IMR-90 (cell line): ENCODE measurements at regions not wholly inside any gene's neighbourhood (a gene's known extent, or its start where the extent isn't known, plus 50 kb on each side); places are given as distances from the start of the nearest gene placed in this dataset.

Source experiments
- ATAC-seq: fragments of 200-7000 bp; cut with Tn5 transposase; 2 replicates; pipeline ENCODE4 v1.9.1; 2020; ENCODE audit warnings: low read depth, mild to moderate bottlenecking, moderate library complexity
- BruUV-seq: library from RNA; stranded (reverse); fragments of 400-500 nt; replicated peaks from 2 replicates; lab custom pipeline; 2021; lab: Mats Ljungman, UMichigan
- CTCF ChIA-PET: fragments of 300-600 bp; formaldehyde crosslinking; extraction: SDS; loops from one replicate; lab custom pipeline; 2021; ENCODE audit warnings: antibody characterized with exemption; lab: Yijun Ruan, JAX
- POLR2A ChIA-PET: fragments of 300-600 bp; sonication (Branson Sonifier 250); formaldehyde crosslinking; loops from one replicate; lab custom pipeline; 2022; ENCODE audit warnings: antibody characterized with exemption; ENCODE audit not compliant: unreplicated experiment; lab: Charles Lee
- DNase-seq: peaks from one replicate; pipeline ENCODE4 v3.0.0; 2013
- H2AFZ ChIP-seq: replicated peaks from 2 replicates; pipeline ENCODE3; 2013; ENCODE audit warnings: low read length, mild to moderate bottlenecking; ENCODE audit not compliant: poor library complexity
- H2AK5ac ChIP-seq: 2 replicates; pipeline ENCODE4 v1.6.1; 2013; ENCODE audit warnings: low read depth, low read length, inconsistent platforms
- H2AK9ac ChIP-seq: replicated peaks from 2 replicates; pipeline ENCODE3; 2013; ENCODE audit warnings: mild to moderate bottlenecking, low read depth, low read length, moderate library complexity; ENCODE audit not compliant: poor library complexity
- H2BK120ac ChIP-seq: 2 replicates; pipeline ENCODE4 v1.6.1; 2013; ENCODE audit warnings: low read depth, low read length, inconsistent platforms
- H2BK15ac ChIP-seq: 3 replicates; pipeline ENCODE4 v1.6.1; 2013; ENCODE audit warnings: low read depth, low read length, inconsistent platforms
- H2BK20ac ChIP-seq: 2 replicates; pipeline ENCODE4 v1.6.1; 2013; ENCODE audit warnings: low read depth, mild to moderate bottlenecking, inconsistent platforms, low read length, moderate library complexity
- H2BK5ac ChIP-seq: 2 replicates; pipeline ENCODE4 v1.6.1; 2013; ENCODE audit warnings: mild to moderate bottlenecking, low read depth, low read length, inconsistent platforms; ENCODE audit not compliant: poor library complexity, severe bottlenecking
- H3K14ac ChIP-seq: replicated peaks from 2 replicates; pipeline ENCODE4 v1.6.1; 2013; ENCODE audit warnings: low read depth, low read length, inconsistent platforms
- H3K18ac ChIP-seq: 2 replicates; pipeline ENCODE4 v1.6.1; 2013; ENCODE audit warnings: low read depth, low read length, control low read depth
- H3K23ac ChIP-seq: 2 replicates; pipeline ENCODE4 v1.6.1; 2013; ENCODE audit warnings: low read depth, low read length, inconsistent platforms
- H3K27ac ChIP-seq: 2 replicates; pipeline ENCODE4 v1.5.1; 2013; ENCODE audit warnings: mild to moderate bottlenecking, control low read depth, low read length; ENCODE audit not compliant: insufficient read depth
- H3K27me3 ChIP-seq: 2 replicates; pipeline ENCODE4 v1.6.1; 2013; ENCODE audit warnings: low read length; ENCODE audit not compliant: control insufficient read depth, insufficient read depth
- H3K36me3 ChIP-seq: 2 replicates; pipeline ENCODE4 v1.6.1; 2013; ENCODE audit warnings: low read length, mixed read lengths; ENCODE audit not compliant: control insufficient read depth, insufficient read depth
- H3K4ac ChIP-seq: 2 replicates; pipeline ENCODE4 v1.6.1; 2013; ENCODE audit warnings: low read depth, low read length, inconsistent platforms
- H3K4me1 ChIP-seq: 2 replicates; pipeline ENCODE4 v1.6.1; 2013; ENCODE audit warnings: low read length, mixed read lengths; ENCODE audit not compliant: control insufficient read depth, insufficient read depth
- H3K4me2 ChIP-seq: 2 replicates; pipeline ENCODE4 v1.6.1; 2013; ENCODE audit warnings: low read depth, mild to moderate bottlenecking, control low read depth, low read length, moderate library complexity
- H3K4me3 ChIP-seq: 2 replicates; pipeline ENCODE4 v1.5.1; 2013; ENCODE audit warnings: low read depth, mild to moderate bottlenecking, control low read depth, low read length, moderate library complexity; ENCODE audit not compliant: insufficient read depth
- H3K56ac ChIP-seq: 2 replicates; pipeline ENCODE4 v1.6.1; 2013; ENCODE audit warnings: low read length, inconsistent platforms; ENCODE audit not compliant: insufficient read depth; ENCODE audit errors: extremely low read depth
- H3K79me1 ChIP-seq, 2 experiments: 2 replicates each; pipeline ENCODE4 v1.6.1; 2013; ENCODE audit warnings: low read length in 2 of 2, inconsistent platforms in 1 of 2, low read depth in 1 of 2
- H3K9ac ChIP-seq: 2 replicates; pipeline ENCODE4 v1.6.1; 2013; ENCODE audit warnings: low read depth, low read length, control low read depth
- H3K9me1 ChIP-seq: 2 replicates; pipeline ENCODE4 v1.6.1; 2013; ENCODE audit warnings: low read length, inconsistent platforms; ENCODE audit not compliant: insufficient read depth
- H3K9me3 ChIP-seq: 2 replicates; pipeline ENCODE4 v1.6.1; 2013; ENCODE audit warnings: low read length; ENCODE audit not compliant: control insufficient read depth, insufficient read depth
- H4K20me1 ChIP-seq: 2 replicates; pipeline ENCODE4 v1.6.1; 2013; ENCODE audit warnings: low read length, inconsistent platforms; ENCODE audit not compliant: insufficient read depth
- H4K5ac ChIP-seq: 2 replicates; pipeline ENCODE4 v1.6.1; 2013; ENCODE audit warnings: mild to moderate bottlenecking, low read depth, low read length, control low read depth
- H4K8ac ChIP-seq, 2 experiments: 2 replicates each; pipeline ENCODE4 v1.6.1; 2013; ENCODE audit warnings: low read depth in 2 of 2, low read length in 2 of 2, control low read depth in 1 of 2, inconsistent platforms in 1 of 2
- H4K91ac ChIP-seq: 2 replicates; pipeline ENCODE4 v1.6.1; 2013; ENCODE audit warnings: low read depth, low read length, inconsistent platforms; ENCODE audit not compliant: insufficient read depth
- BHLHE40 ChIP-seq: fragments of 150-350 bp; IDR thresholded peaks from 2 replicates; pipeline ENCODE4 v1.6.1; 2016; ENCODE audit warnings: mild to moderate bottlenecking, low read depth, low read length
- CHD1 ChIP-seq: IDR thresholded peaks from 2 replicates; pipeline ENCODE4 v1.6.1; 2012; ENCODE audit warnings: low read depth, low read length, improper control_type of control experiment
- FOS ChIP-seq: fragments of 150-350 bp; IDR thresholded peaks from 2 replicates; pipeline ENCODE4 v1.6.1; 2016; ENCODE audit warnings: low read depth, low read length
- MAFK ChIP-seq: IDR thresholded peaks from 2 replicates; pipeline ENCODE4 v1.6.1; 2012; ENCODE audit warnings: low read depth, low read length, improper control_type of control experiment
- MAZ ChIP-seq: IDR thresholded peaks from 2 replicates; pipeline ENCODE4 v1.6.1; 2012; ENCODE audit warnings: low read depth, mild to moderate bottlenecking, low read length, improper control_type of control experiment, moderate library complexity, borderline replicate concordance
- MXI1 ChIP-seq: IDR thresholded peaks from 2 replicates; pipeline ENCODE4 v1.6.1; 2012; ENCODE audit warnings: low read depth, mild to moderate bottlenecking, low read length, moderate library complexity, borderline replicate concordance
- POLR2A ChIP-seq: IDR thresholded peaks from 2 replicates; pipeline ENCODE4 v1.6.1; 2012; ENCODE audit warnings: mild to moderate bottlenecking, low read depth, low read length
- RCOR1 ChIP-seq: IDR thresholded peaks from 2 replicates; pipeline ENCODE4 v1.6.1; 2012; ENCODE audit warnings: mild to moderate bottlenecking, low read length, improper control_type of control experiment; ENCODE audit not compliant: insufficient replicate concordance
- RFX5 ChIP-seq: IDR thresholded peaks from 2 replicates; pipeline ENCODE4 v1.8.0; 2012; ENCODE audit warnings: low read depth, mild to moderate bottlenecking, low read length, moderate library complexity
- SMC3 ChIP-seq: fragments of 150-350 bp; IDR thresholded peaks from 2 replicates; pipeline ENCODE4 v1.6.1; 2016; ENCODE audit warnings: low read depth, mild to moderate bottlenecking, antibody characterized with exemption, low read length, moderate library complexity
- WGBS, 2 experiments: methylation state at CpG; one replicate each; pipeline versions ENCODE4 v1.1.5 to v1.1.7; 2013; ENCODE audit warnings: missing lambda C conversion rate in 2 of 2; ENCODE audit not compliant: insufficient read length in 1 of 2; ENCODE audit errors: extremely low coverage in 2 of 2; 5-methylcytosine and 5-hydroxymethylcytosine counted together
- dilution Hi-C: fragments of 300-500 bp; cut with HindIII; formaldehyde crosslinking; loops from one replicate; pipeline ENCODE4 v1.14.3; 2018; ENCODE audit warnings: low sequenced_read_pairs; ENCODE audit not compliant: unreplicated experiment
- in situ Hi-C: fragments of 300-500 bp; cut with MboI; formaldehyde crosslinking; loops from 3 replicates; pipeline ENCODE4 v1.14.3; 2019; ENCODE audit warnings: low sequenced_read_pairs, inconsistent platforms, mixed read lengths
- intact Hi-C: fragments of 100-400 bp; cut with micrococcal nuclease; formaldehyde crosslinking; loops from 2 replicates; pipeline ENCODE4 v1.10.0; 2022
- TF ChIP-seq, protein P1 (sequence below): fragments of 150-350 bp; IDR thresholded peaks from 2 replicates; pipeline ENCODE4 v1.6.1; 2017; ENCODE audit warnings: mild to moderate bottlenecking, antibody characterized with exemption, low read length, low read depth
- TF ChIP-seq, protein P2 (sequence below): fragments of 150-350 bp; IDR thresholded peaks from 2 replicates; pipeline ENCODE4 v1.6.1; 2016; ENCODE audit warnings: low read depth, mild to moderate bottlenecking, low read length, moderate library complexity, borderline replicate concordance

DNA sequence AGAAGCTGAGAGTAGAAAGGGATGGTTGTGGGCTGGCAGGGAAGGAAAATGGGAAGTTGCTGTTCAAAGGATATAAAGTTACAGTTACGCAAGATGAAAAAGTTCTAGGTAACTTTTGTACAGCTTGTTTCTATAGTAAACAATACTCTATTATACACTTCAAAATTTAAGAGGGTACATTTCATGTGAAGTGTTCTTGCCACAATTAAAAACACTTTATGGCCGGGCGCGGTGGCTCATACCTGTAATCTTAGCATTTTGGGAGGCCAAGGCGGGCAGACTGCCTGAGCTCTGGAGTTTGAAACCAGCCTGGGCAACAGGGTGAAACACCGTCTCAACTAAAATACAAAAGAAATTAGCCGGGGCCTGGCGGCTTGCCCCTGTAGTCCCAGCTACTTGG lies 623.6 kb downstream of the STIM2 start:
- dilution Hi-C loops, result no loop called here
- H3K23ac ChIP-seq, result no peak overlapping the region
- H2AK9ac ChIP-seq, result no peak overlapping the region
- POLR2A ChIA-PET, result no interaction called here
- H4K8ac ChIP-seq, result no peak overlapping the region
- H3K4me1 ChIP-seq, result no peaks in the 10 kb centered on the region
- no peak overlapping the region for H2BK20ac ChIP-seq
- no peaks in the 10 kb centered on the region for H3K36me3 ChIP-seq
- H3K14ac ChIP-seq, result no peak overlapping the region
- no peaks in the 10 kb centered on the region for H4K20me1 ChIP-seq
- H3K27ac ChIP-seq, result no peak overlapping the region
- no peak overlapping the region for H2BK15ac ChIP-seq
- H3K9ac ChIP-seq, result no peak overlapping the region
- no peak for DNase-seq
- WGBS, 2 experiments, result no CpG with 5 or more reads among the region's 8 CpGs
- in situ Hi-C loops, result no loop called here
- H3K9me3 ChIP-seq, result peaks cover 6% of the 10 kb centered on the region; the same call in 1 of the 2 replicates
- no peak overlapping the region for H3K4ac ChIP-seq
- no peak overlapping the region for H2AK5ac ChIP-seq
- H3K9me1 ChIP-seq, result no peaks in the 10 kb centered on the region
- no peak overlapping the region for H3K18ac ChIP-seq
- H3K56ac ChIP-seq, result no peak overlapping the region
- no peak overlapping the region for H2BK120ac ChIP-seq
- TF ChIP-seq MAFK (no peak), BHLHE40 (no peak), MAZ (no peak), RCOR1 (no peak), RFX5 (no peak), CHD1 (no peak), FOS (no peak), POLR2A (no peak), MXI1 (no peak), SMC3 (no peak)
- TF ChIP-seq, protein P1, sequence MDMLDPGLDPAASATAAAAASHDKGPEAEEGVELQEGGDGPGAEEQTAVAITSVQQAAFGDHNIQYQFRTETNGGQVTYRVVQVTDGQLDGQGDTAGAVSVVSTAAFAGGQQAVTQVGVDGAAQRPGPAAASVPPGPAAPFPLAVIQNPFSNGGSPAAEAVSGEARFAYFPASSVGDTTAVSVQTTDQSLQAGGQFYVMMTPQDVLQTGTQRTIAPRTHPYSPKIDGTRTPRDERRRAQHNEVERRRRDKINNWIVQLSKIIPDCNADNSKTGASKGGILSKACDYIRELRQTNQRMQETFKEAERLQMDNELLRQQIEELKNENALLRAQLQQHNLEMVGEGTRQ, result no peak
- TF ChIP-seq, protein P2, sequence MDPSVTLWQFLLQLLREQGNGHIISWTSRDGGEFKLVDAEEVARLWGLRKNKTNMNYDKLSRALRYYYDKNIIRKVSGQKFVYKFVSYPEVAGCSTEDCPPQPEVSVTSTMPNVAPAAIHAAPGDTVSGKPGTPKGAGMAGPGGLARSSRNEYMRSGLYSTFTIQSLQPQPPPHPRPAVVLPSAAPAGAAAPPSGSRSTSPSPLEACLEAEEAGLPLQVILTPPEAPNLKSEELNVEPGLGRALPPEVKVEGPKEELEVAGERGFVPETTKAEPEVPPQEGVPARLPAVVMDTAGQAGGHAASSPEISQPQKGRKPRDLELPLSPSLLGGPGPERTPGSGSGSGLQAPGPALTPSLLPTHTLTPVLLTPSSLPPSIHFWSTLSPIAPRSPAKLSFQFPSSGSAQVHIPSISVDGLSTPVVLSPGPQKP, result no peak
- H3K79me1 ChIP-seq, result no peaks in the 10 kb centered on the region
- intact Hi-C loops, result no loop called here
- H2BK5ac ChIP-seq, result no peak overlapping the region
- no peak overlapping the region for H2AFZ ChIP-seq
- no peak overlapping the region for H3K4me3 ChIP-seq
- CTCF ChIA-PET, result no interaction called here
- no peak overlapping the region for H3K4me2 ChIP-seq
- no TSS peak for BruUV-seq
- H4K5ac ChIP-seq, result no peak overlapping the region
- ATAC-seq, result no peak
- no peak overlapping the region for H4K91ac ChIP-seq
- no peaks in the 10 kb centered on the region for H3K27me3 ChIP-seq
